ENCODE measurements at regions not wholly inside any gene's neighbourhood (a gene's known extent, or its start where the extent isn't known, plus 50 kb on each side); places are given as distances from the start of the nearest gene placed in this dataset.

GRCh38 chr16:9040800-9041412, 50.5 kb upstream of the HAPSTR1 start:
- POLR2A ChIA-PET, result interaction anchor here (0.6 to 1.4 kb wide), 3 partner anchors 12 to 59 kb away, joined by 3 to 4 read pairs (median 3); no protein-coding TSS in a partner anchor
- no peak overlapping the region for H3K4me3 ChIP-seq
- CTCF ChIA-PET (ENCODE audit: low intra/inter-chr PET ratio), result no interaction called here
- H3K36me3 ChIP-seq (ENCODE audit: control insufficient read depth, insufficient read depth, low read length), result no peaks in the 10 kb centered on the region
- WGBS (ENCODE audit: insufficient coverage, low coverage, missing lambda C conversion rate), result 41% methylated on average over 12 of the region's 12 CpGs
- in situ Hi-C loops (cut with MboI) (no loop called here), intact Hi-C loops (cut with micrococcal nuclease) (no loop called here)
- no peak overlapping the region for H3K4me2 ChIP-seq (ENCODE audit: insufficient read depth, low read length)
- DNase-seq (ENCODE audit: extremely low read depth in 1 of 4, low spot score in 3 of 4), result no peak
- no peaks in the 10 kb centered on the region for H3K79me2 ChIP-seq (ENCODE audit: control insufficient read depth, insufficient read depth, low read length)
- no peaks in the 10 kb centered on the region for H3K4me1 ChIP-seq (replicated peaks in 1 of 2; ENCODE audit: control insufficient read depth in 2 of 2, insufficient read depth in 2 of 2, low read length in 2 of 2)
- no peak overlapping the region for H3K9ac ChIP-seq (ENCODE audit: insufficient read depth in 1 of 2, low read depth in 2 of 2, low read length in 2 of 2)
- no peaks in the 10 kb centered on the region for H3K9me1 ChIP-seq (ENCODE audit: control insufficient read depth, insufficient read depth, low read length)
- TF ChIP-seq GATAD2A (IDR thresholded peaks at IDR 0.05) (no peak), FOXA1 (IDR thresholded peaks at IDR 0.05; ENCODE audit: borderline replicate concordance) (no peak), MEF2A (IDR thresholded peaks at IDR 0.05; ENCODE audit: control insufficient read depth, low read depth, low read length) (no peak), NFE2 (IDR thresholded peaks at IDR 0.05; ENCODE audit: low read depth) (no peak), ELK3 (CRISPR knock-in tag; IDR thresholded peaks at IDR 0.05) (no peak), MAFK (IDR thresholded peaks at IDR 0.05; ENCODE audit: low read length) (no peak)
- TF ChIP-seq, protein P1, sequence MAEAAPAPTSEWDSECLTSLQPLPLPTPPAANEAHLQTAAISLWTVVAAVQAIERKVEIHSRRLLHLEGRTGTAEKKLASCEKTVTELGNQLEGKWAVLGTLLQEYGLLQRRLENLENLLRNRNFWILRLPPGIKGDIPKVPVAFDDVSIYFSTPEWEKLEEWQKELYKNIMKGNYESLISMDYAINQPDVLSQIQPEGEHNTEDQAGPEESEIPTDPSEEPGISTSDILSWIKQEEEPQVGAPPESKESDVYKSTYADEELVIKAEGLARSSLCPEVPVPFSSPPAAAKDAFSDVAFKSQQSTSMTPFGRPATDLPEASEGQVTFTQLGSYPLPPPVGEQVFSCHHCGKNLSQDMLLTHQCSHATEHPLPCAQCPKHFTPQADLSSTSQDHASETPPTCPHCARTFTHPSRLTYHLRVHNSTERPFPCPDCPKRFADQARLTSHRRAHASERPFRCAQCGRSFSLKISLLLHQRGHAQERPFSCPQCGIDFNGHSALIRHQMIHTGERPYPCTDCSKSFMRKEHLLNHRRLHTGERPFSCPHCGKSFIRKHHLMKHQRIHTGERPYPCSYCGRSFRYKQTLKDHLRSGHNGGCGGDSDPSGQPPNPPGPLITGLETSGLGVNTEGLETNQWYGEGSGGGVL (CRISPR knock-in tag; IDR thresholded peaks at IDR 0.05), result no peak
- no peak overlapping the region for H2AFZ ChIP-seq (ENCODE audit: low read depth, low read length)
- no peak overlapping the region for H3K27ac ChIP-seq (ENCODE audit: extremely low read depth, low read depth, low read length)
- 0 out of 2 replicates have a peak, but pooled peaks cover 3% of the 10 kb centered on the region for H3K9me3 ChIP-seq (replicated peaks; ENCODE audit: control insufficient read depth, insufficient read depth, low read depth, low read length)
- ATAC-seq, result no peak
- H4K20me1 ChIP-seq (replicated peaks; ENCODE audit: control insufficient read depth, insufficient read depth, low read length), result no peaks in the 10 kb centered on the region
- no TSS peak for BruUV-seq (replicated peaks)
- no peak for FAIRE-seq
- H3K27me3 ChIP-seq (ENCODE audit: control insufficient read depth in 2 of 2, insufficient read depth in 2 of 2, low read length in 2 of 2), result no peaks in the 10 kb centered on the region; a peak in 1 of 5 replicates
